PC-9 (cell line): ENCODE measurements at regions not wholly inside any gene's neighbourhood (a gene's known extent, or its start where the extent isn't known, plus 50 kb on each side); places are given as distances from the start of the nearest gene placed in this dataset.

Source experiments
- CTCF ChIP-seq: fragments of 200-600 bp; sonication (generic); conservative IDR thresholded peaks from 2 replicates; pipeline ENCODE4 v1.6.1; 2017; ENCODE audit warnings: mixed run types, antibody characterized with exemption, mild to moderate bottlenecking, moderate library complexity
- EZH2 ChIP-seq: fragments of 200-600 bp; sonication (generic); IDR thresholded peaks from 2 replicates; pipeline ENCODE4 v1.8.0; 2017; ENCODE audit warnings: antibody characterized with exemption, low read depth

- no peak for TF ChIP-seq CTCF
- TF ChIP-seq EZH2 = no peak
Measured at GRCh38 chr9:1952001-1952400, 63.1 kb upstream of the SMARCA2 start.
